ENCODE measurements at regions not wholly inside any gene's neighbourhood (a gene's known extent, or its start where the extent isn't known, plus 50 kb on each side); places are given as distances from the start of the nearest gene placed in this dataset.
A peak's percentile ranks its signal among the peaks of the same experiment; 100 is the strongest.

DNA sequence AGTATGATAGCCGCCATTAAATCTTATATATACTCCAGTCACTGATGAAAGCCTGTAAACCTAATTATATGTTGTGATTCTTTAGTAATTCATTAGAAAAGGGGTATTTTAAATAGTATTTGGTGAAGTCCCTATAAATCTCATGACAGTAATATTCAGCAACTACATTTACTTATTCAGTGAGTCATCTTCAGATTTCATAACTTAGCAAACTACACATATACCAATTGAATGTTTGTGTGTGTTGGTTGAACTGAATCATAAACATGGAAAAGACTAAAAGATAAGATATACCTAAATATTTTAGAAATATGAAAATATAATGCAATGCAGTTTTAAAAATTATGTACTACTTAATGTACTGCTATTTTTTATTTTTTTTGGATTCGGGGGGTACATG, 1050.4 kb downstream of the MAT2B start:
- DNase-seq = peak; percentile 10

DNA sequence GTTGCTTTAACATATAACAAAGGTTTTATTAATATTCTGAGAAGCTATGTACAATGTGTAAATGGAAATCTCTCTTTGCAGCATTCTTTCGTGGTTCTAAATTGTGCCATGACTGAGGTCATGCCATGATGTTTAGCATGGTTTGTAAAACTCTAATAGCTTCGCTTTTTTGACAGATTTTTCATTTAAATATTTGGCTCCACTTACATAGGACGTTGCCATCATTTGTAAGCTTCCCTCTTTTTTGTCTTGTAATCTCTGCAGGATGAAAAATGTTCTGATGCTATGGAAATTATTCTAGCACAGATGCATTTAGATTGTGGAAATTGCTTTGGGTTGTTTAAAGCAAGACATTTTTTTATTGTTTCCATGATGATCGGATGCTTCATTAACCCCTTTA, 1054.8 kb downstream of the MAT2B start:
- DNase-seq = no peak

DNA sequence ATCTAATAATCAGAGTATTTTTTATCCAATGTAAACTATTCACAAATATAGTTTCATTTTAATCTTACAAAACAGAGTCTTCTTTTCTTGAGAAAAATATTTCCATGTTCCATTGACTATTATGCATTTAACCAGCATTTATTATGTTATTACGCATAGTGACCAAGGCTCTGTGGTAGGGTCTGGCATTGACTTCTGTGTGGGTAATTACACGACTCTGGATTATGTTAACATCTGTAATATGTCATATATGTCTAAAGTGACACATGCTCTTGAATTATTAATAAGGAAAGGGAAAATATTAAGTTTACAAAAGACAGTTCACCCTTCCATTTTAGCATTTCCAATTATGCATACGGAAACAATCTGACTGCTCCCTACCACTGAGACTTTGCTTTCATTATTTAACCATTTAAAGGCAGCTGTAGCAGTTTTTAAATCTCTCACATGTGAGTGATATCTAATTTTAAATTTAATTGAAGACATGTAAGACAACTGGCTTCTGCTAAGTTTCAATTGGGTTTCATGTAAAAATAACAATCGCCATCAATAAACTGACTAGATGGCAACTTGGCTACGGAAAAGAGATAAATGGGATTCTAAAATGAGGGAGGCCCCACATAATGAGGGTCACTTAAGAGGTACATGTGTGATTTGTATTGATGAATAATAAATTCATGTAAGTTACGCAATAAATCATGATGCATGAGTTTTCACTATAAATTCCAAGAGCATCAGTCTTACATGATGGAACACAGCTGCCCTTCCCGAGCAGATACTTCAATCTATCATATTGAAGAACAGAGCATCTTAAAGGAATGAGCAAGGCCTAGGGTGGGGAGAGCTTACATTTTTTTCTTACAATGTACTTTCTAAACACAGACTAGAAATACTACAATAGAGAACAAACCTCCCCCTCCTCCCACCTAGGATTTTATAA, 1056.8 kb downstream of the MAT2B start:
- peak; percentile 60 for DNase-seq

DNA sequence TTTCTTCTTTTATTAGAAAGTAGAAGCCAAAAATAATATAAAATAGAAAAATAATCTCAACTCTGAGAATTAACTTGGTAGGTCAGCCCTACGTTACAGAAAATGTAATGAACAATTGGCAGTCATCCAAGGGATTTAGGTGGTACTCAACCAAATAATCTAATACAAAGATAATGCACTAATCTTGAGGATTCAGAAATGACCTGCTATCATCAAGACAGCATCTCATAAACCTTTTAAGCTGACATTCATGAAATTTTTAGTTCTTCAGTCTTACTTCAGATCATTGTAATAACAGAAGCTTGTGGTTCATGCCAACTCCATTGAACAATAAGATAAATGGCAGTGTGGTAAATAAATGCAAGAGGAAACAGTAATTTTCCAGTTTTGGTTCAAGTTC, 1058.0 kb downstream of the MAT2B start:
- no peak for DNase-seq

DNA sequence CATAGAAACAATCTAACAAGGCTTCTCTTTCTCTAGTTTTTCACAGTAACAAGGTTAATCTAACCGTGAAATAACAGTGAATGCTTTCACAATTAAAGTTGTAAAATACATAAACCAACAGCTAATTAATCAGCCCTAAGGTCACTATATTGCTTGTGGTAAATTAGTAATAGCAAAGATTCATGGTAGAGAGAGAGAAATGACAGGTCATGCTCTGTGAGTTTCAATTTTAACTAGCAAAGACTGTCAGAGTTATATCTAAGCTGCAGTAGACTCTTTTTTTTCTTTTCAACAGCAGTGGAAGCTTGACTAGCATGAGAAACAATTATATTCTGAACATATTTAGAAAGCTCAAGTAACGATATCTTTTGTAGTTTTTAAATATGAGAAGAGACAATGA, 1068.0 kb downstream of the MAT2B start:
- DNase-seq = no peak

DNA sequence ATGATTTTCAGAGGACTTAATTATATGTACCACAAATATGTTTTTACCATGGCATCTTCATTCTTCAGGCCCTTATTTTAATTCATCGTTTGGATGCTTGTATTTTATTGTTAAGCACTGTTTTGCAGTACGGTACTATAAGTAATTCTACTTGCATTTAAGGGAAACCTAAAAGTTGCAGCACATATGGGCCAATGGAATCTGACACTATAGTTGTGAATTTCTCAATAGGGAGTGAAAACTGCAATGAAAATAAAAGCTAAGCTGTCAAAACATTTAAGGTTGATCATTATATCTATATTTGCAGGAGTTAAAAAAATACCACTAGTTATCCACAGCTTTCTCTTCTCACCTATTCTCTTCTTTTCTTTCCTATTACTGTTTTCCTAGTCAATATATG, 1071.8 kb downstream of the MAT2B start:
- DNase-seq = no peak

DNA sequence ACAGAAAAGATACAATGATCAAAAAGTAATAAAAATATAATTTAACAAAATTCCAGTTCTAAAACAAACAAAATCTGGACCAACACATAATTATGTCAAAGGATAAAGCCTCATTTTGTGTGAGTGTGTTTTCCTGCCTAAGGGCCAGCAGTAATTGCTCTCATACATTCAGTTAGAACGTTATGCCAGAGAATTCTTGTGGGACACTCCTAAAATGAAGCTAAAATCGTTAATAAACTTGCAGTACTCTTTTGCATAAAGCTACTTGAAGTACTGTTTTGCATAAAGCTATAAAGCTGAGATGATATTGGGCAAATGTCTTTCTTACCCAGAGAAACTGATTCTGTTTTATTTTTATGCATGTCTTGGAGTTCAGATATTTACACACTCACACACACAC, 1072.3 kb downstream of the MAT2B start:
- DNase-seq = no peak

DNA sequence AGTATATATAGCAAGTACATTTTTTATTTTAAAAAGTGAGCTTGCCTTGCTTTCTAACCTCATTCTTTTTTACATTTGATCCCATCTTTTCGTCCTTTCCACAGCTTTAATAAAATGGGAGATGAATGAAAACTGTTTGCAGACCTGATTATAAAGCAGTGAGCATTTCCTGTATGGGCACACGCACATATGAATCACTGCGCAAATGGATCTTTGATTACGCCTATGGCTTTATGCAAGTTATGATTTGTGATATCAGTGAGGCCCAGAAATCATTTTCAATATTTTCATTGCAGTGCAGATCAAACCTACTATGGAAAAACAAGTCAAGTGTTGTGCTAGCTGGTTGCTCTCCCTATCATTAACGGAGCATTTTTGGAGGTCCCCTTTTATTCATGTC, 1073.0 kb downstream of the MAT2B start:
- DNase-seq = no peak

DNA sequence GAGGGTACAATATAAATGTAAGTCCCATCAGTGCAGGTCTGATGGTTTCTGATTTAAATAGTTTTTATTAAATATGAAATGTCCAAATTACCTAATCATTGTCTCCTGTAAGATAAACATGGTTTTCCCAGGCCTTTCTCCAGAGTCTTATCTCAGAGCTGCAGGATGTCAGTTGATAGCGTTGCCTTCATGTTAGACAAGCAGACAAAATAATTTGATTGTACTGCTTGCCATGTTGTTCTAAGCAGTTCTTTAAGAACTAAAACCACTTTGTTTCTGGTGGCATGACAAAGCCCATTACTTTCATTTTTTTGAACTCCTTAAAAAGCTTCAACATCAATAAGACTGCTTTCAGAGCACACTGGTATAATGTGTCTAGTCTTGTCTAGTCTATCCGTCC, 1073.5 kb downstream of the MAT2B start:
- no peak for DNase-seq

DNA sequence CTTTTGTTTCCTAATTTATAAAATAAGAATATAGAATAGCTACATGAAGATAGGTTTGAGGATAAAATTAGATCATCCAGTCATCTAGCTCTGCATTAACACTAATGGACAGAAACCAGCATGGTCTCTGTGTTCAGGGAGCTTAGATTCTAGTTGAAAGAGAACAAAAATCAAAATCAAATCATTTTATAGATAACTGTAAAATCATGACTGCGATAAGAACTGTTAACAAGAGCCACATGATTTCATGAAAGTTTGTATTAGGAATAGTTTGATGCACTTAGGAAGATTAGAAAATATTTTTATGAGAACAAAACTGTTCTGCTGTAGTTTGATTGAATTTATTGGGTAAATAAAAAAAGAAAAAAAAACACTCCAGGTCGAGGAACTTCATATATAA, 1074.7 kb downstream of the MAT2B start:
- DNase-seq = no peak

DNA sequence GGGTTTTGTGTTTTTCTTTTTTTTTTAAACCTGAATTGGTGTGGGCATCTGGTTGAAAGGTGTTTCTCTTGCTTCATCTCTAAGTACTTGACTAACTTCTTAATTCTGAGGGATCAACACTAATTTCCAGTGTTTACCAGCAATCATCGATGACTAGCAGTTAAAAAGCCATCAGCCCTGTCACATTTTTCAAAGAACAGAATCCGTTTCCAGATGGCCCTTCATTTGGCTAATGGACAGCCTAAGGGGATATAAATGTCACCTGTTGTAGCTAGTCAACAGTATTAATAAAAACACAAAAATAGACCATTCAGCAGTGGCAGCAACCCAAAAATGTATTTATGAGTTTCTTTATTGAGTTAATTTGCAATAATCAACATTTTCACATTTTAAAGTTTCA, 1076.5 kb downstream of the MAT2B start:
- DNase-seq = no peak

DNA sequence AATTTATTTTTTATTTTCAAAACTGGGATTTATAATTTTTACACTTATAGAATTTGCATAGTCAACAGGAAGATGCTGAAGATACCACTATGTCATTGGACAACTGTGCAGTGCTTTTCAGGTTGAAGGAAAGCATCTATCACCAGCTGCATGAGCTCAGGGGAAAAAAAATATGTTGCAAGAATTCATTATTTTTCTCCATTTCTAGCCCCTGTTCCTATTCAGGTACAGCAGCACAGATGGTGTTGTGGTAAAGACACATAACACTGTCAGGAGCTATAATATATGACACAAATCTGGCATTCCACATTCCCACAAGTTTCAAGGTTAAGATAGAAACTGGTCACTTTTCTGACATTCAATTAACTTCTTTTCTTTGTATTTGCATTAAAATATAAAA, 1088.6 kb downstream of the MAT2B start:
- no peak for DNase-seq

DNA sequence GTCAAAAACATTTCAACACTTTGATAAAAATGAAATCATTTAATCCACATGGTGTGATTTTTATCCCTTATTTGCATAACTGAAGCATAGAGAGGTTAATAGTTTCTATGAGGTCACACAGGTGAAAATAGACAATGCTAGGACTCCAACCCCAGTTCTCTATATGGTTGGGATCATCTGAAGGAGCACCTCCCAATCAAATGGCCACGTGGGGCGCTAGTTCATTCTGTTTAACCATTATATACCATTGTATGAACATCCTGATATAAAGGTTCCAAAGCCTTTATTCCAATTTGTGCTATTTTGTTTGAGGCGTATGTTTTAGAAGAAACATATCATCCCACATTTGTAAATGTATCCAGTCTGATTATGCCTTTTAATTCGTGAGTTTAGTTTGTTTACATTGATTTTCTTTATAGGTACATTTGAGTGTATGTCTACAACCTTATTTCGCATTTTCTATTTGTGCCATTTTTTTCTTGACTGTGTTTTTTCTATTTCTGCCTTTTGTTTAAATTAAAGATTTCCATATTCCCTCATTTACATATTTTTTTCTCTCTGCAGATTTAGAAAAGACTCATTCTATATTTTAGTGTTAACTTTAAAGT, 1092.0 kb downstream of the MAT2B start:
- DNase-seq = peak; percentile 0

DNA sequence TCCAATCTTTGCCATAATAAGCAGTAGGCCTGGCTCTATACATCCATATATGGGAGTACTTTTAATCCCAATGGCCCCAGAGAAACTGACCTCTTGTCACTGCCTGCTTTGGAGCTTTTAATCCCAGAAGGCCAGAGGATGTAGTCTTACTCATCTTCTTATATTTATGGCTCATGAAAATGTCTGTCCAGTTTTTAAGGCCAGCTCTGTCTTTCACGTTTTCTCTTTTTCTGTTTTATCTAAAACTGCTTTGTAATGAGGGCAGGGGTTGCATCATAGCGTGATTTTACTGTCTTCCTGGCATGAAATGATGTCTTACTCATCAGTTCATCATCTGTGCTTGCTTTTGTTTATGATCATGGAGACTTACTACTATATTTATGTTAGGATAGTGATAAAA, 1094.9 kb downstream of the MAT2B start:
- peak; percentile 47 for DNase-seq

DNA sequence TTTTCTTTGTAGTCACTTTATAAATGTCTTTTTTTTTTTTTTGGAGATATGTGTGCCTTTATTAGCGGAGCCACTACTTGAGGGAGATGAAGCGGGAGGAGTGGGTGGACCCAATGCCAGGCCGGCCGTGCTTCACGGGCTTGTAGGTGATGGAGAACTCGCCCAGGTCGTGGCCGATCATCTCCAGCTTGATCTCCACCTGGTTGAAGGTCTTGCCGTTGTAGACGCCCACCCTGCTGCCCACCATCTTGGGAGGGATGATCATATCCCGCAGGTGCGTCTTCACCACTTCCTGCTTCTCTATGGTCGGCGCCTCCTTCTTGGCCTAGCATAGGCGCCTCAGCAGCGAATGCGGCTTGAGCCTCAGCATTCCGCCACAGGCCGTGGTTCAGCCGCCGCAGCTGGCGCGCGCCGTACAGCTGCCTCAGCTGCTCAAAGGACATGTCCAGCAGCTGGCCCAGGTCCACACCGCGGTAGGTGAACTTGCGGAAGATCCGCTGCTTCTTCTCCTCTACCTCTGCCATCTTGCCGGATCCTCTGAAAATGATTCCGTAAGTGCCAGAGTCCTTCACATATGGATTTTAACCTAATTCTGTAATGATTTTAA, 1095.6 kb downstream of the MAT2B start:
- DNase-seq = no peak

DNA sequence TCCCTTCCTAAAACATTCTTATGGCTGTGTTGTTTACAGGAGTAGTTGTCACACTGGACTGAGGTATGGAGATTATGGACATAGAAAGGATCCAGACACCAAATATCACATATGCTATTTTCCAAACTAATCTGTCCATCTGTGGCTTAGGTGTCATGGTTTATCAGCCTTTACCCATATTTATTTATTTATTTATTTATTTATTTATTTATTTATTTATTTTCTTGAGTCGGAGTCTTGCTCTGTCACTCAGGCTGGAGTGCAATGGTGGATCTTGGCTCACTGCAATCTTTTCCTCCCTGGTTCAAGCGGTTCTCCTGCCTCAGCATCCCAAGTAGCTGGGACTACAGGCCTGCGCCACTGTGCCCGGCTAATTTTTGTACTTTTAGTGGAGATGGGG, 1103.1 kb downstream of the MAT2B start:
- DNase-seq = no peak

DNA sequence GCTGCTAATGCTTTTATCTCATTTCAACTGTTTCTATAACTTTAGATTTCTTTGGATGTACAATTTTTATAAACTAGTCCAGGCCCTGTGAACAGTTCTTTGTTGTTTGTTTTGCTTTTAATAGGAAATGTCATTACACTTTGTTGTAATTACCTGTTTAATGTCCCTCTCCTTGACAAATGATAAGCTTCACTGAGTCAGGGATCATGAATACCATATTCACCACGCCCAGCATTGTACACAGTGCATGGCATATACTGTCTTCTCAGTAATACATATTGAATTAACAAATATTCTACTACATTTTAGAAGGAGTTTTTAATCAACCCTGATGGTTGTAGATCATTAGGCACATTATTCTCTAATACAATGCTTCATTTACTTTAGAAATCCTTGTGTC, 1105.0 kb downstream of the MAT2B start:
- no peak for DNase-seq

DNA sequence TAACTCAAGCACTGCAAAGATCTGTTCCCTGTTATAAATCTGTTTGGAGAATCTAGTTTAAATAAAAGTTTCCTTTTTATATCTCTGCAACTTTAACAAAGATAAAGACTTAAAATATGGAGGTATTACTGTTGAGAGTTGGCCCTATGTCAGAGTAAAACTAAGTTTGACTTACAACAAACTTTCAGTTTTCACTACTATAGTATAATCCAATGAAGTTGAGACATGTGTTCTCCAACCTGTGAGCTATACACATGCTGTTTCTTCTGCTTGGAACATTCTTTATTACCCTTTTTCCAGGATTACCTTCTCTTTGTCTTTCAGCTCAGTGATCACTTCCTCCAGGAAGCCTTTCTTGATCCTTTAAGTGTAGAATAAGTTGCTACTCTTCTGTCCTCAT, 1109.3 kb downstream of the MAT2B start:
- DNase-seq = no peak

DNA sequence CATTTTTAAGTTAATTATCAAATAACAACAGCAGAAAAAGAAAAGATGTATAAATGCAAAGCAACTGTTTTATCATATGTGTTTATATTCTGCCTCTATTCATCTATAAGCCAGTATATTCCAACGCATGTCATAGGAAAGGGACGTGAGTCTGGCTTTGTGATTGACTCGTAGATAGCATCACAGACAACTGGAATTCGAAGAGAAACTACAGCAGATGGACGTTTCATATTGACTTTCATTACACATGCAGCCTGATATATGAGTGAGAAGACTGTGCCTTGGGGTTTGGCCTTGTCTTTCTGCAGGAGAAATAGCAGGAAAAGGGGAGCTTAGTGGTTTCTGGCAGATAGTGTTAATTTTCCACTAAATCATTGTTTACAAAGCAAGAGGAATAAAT, 1111.9 kb downstream of the MAT2B start:
- no peak for DNase-seq

DNA sequence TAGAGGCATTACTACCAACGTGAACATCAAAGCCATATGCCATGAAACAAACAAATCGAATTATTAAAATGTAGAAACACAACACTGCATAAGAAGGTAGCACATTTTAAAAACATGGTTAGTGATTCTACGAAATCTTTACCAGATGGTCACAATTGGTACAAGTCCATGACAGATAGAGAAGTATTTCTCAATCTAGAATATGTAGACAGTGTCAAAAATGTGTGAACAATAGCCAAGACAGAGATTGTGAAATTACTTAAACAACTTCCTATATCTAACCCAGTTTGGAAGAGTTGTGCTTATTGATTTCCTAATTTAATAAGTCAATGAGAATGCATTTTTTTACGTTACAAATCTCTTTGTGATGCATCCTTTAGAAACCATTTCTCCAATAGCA, 1121.6 kb downstream of the MAT2B start:
- no peak for DNase-seq

DNA sequence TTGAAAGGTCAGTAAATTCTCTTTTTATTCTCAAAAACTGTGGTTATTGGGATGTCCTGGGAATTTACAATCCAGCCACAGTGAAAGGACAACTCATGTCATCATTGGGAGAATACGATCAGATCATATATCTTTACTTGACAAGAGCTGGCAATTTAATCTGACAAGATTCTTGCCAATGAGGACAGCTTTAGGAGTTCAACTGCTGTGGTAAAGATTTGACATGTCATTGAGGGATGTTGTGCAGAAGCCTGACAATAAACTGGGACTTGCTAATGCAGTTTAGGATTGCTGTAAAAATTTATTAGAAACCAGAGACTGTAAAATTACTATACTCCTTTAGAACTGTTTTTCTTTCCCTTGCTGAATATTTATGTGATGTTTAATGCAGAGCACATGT, 1131.0 kb downstream of the MAT2B start:
- DNase-seq = no peak

DNA sequence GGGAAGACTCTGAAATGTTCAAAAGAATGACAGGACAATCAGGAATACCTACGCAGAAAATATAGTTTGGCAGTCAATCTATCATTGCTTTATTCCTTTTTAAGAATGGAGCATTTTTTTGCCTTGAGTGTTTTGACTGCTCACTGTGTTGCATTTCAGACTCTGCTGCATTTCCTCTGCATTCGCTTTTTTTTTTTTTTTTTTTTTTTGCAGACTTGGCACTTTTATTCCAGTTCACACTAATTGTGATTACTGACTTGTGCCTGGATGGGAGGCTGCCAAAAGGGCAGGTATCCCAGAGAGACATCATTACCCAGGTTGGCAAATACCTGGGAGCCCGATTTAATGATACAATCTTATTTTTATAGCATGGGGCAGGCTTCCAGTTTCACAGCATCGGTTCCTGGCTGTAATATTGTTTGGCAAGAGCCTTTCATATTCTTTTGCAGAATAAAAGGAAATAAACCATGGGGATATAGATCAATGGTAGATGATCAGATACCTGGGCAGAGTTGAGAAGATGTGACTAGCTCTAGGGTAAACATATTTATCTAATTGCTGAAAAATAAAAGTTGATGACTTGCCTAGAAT, 1132.6 kb downstream of the MAT2B start:
- DNase-seq = no peak

DNA sequence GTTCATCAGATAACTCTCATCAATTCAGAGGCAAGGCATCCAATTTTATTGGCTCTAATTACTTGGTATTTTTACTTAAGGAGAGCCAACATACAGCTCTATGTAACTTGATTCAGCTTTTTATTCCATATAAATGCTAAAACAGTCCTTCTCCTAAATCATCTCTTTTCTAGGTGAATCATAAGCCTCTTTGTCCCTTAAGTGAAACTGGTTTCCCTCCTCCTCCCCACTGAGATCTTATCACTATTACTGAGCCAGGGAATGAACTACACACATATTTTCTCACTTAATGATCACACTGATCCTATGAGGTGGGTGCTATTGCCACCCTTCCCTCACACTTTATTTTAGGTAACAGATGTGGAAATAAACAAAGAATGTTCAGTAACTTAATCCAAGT, 1143.8 kb downstream of the MAT2B start:
- DNase-seq = peak; percentile 11

DNA sequence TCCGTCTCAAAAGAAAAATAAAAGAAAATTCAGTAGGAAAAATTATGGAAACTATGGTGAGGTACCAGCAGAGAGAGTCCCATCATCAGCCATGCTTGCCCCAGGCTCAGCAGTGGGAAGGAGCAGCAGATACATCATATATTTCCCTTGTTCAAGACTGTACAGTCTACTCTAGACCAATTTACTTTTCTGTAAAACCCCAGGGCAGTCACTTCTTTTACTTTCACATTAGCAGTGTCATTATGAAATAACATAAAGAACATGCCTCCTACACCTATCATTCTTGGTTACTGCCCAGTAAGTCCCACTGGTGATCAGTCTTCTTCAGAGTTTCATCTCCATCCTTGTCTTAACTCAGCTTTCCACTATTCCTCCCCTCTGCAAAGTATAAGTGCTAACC, 1145.0 kb downstream of the MAT2B start:
- no peak for DNase-seq

Data from fibroblast of skin of right biceps (primary cell).